ENCODE measurements at regions not wholly inside any gene's neighbourhood (a gene's known extent, or its start where the extent isn't known, plus 50 kb on each side); places are given as distances from the start of the nearest gene placed in this dataset.

- in situ Hi-C loops (cut with MboI; ENCODE audit: low sequenced_read_pairs), result no loop called here
- DNase-seq (ENCODE audit: low spot score in 2 of 2), result no peak
Measured at GRCh38 chr4:169818063-169818679, 60.4 kb upstream of the HPF1 start.

GRCh38 chr4:169815606-169816005, 57.9 kb upstream of the HPF1 start:
- DNase-seq (ENCODE audit: low spot score in 2 of 2), result no peak
- Histone ChIP-seq H3K4me3 (no peak overlapping the region), H3K9me3 (no peaks in the 10 kb centered on the region), H3K4me1 (no peaks in the 10 kb centered on the region), H3K27me3 (ENCODE audit: low read depth) (peaks cover 12% of the 10 kb centered on the region; the same call in 1 of the 2 replicates), H3K36me3 (replicated peaks) (no peaks in the 10 kb centered on the region)
- in situ Hi-C loops (cut with MboI; ENCODE audit: low sequenced_read_pairs), result no loop called here

More at GRCh38 chr4:169818063-169818679, 60.4 kb upstream of the HPF1 start:
- Histone ChIP-seq H3K27me3 (ENCODE audit: low read depth) (peaks cover 12% of the 10 kb centered on the region; the same call in 1 of the 2 replicates), H3K36me3 (replicated peaks) (no peaks in the 10 kb centered on the region), H3K4me1 (no peaks in the 10 kb centered on the region), H3K9me3 (no peaks in the 10 kb centered on the region), H3K4me3 (no peak overlapping the region)

- no peaks in the 10 kb centered on the region for H3K36me3 ChIP-seq (replicated peaks)
- in situ Hi-C loops (cut with MboI; ENCODE audit: low sequenced_read_pairs), result loop anchor here (5.0 kb wide), 1 partner anchor 231 kb away; no protein-coding TSS in a partner anchor
- H3K9me3 ChIP-seq, result no peaks in the 10 kb centered on the region
Measured at GRCh38 chr4:169811476-169811875, 53.7 kb upstream of the HPF1 start.

GRCh38 chr4:169810325-169811323, 52.9 kb upstream of the HPF1 start:
- H3K27me3 ChIP-seq (ENCODE audit: low read depth), result no peaks in the 10 kb centered on the region
- H3K4me1 ChIP-seq, result peaks cover 4% of the 10 kb centered on the region; the same call in 1 of the 2 replicates
- H3K36me3 ChIP-seq (replicated peaks), result no peaks in the 10 kb centered on the region
- peak; percentile 71 to 75 for DNase-seq (ENCODE audit: low spot score in 2 of 2)
- H3K9me3 ChIP-seq, result peaks cover 4% of the 10 kb centered on the region; the same call in 1 of the 2 replicates
- in situ Hi-C loops (cut with MboI; ENCODE audit: low sequenced_read_pairs), result loop anchor here (5.0 kb wide), 1 partner anchor 232 kb away; no protein-coding TSS in a partner anchor
- no peak overlapping the region for H3K4me3 ChIP-seq

More at GRCh38 chr4:169811476-169811875, 53.7 kb upstream of the HPF1 start:
- Histone ChIP-seq H3K4me1 (peaks cover 4% of the 10 kb centered on the region; the same call in 1 of the 2 replicates), H3K4me3 (no peak overlapping the region), H3K27me3 (ENCODE audit: low read depth) (no peaks in the 10 kb centered on the region; the same call in 1 of the 2 replicates)
- no peak for DNase-seq (ENCODE audit: low spot score in 2 of 2)

GRCh38 chr4:169807934-169808509, 50.3 kb upstream of the HPF1 start:
- H3K4me1 ChIP-seq, result peaks cover 4% of the 10 kb centered on the region; the same call in 1 of the 2 replicates
- no peaks in the 10 kb centered on the region for H3K36me3 ChIP-seq (replicated peaks)
- in situ Hi-C loops (cut with MboI; ENCODE audit: low sequenced_read_pairs), result no loop called here
- peaks cover 5% of the 10 kb centered on the region; the same call in 1 of the 2 replicates for H3K9me3 ChIP-seq
- no peaks in the 10 kb centered on the region for H3K27me3 ChIP-seq (ENCODE audit: low read depth)
- H3K4me3 ChIP-seq, result no peak overlapping the region
- DNase-seq (ENCODE audit: low spot score in 2 of 2), result no peak
